NT2/D1 (cell line): ENCODE measurements at regions not wholly inside any gene's neighbourhood (a gene's known extent, or its start where the extent isn't known, plus 50 kb on each side); places are given as distances from the start of the nearest gene placed in this dataset.
"Not testable (repeated sequence)": the region's sequence is repeated elsewhere in the genome, so short reads cannot be mapped to it uniquely, and the experiment has no call there.

Experiments used
- SUZ12 ChIP-seq: IDR thresholded peaks from 2 replicates; pipeline ENCODE4 v1.6.1; 2011; ENCODE audit not compliant: insufficient read length, insufficient read depth; ENCODE audit errors: extremely low read depth
- ZNF274 ChIP-seq: IDR thresholded peaks from 2 replicates; pipeline ENCODE4 v1.6.1; 2011; ENCODE audit warnings: mild to moderate bottlenecking, low read depth, low read length

GRCh38 chr7:41435020-41435419, 267.9 kb downstream of the INHBA start:
- TF ChIP-seq ZNF274, SUZ12: not testable (repeated sequence)
